ENCODE measurements at regions not wholly inside any gene's neighbourhood (a gene's known extent, or its start where the extent isn't known, plus 50 kb on each side); places are given as distances from the start of the nearest gene placed in this dataset.

GRCh38 chrX:128928636-128929035 is 594.7 kb downstream of the SMARCA1 start:
- TF ChIP-seq CTCF (IDR thresholded peaks at IDR 0.05; ENCODE audit: low read depth, low read length) = no peak
- DNase-seq (ENCODE audit: extremely low read depth, low read depth) = no peak

- DNase-seq (ENCODE audit: extremely low read depth, low read depth) = no peak
- TF ChIP-seq CTCF (IDR thresholded peaks at IDR 0.05; ENCODE audit: low read depth, low read length) = no peak
Observed at GRCh38 chrX:128927363-128927762, 595.9 kb downstream of the SMARCA1 start.

- DNase-seq (ENCODE audit: extremely low read depth, low read depth) = no peak
- TF ChIP-seq CTCF (IDR thresholded peaks at IDR 0.05; ENCODE audit: low read depth, low read length) = no peak
Observed at GRCh38 chrX:128906753-128907152, 616.5 kb downstream of the SMARCA1 start.

- no peak for TF ChIP-seq CTCF (IDR thresholded peaks at IDR 0.05; ENCODE audit: low read depth, low read length)
- no peak for DNase-seq (ENCODE audit: extremely low read depth, low read depth)
Observed at GRCh38 chrX:128901018-128901417, 622.3 kb downstream of the SMARCA1 start.

GRCh38 chrX:128897621-128898020 is 625.7 kb downstream of the SMARCA1 start:
- TF ChIP-seq CTCF (IDR thresholded peaks at IDR 0.05; ENCODE audit: low read depth, low read length) = no peak
- DNase-seq (ENCODE audit: extremely low read depth, low read depth) = no peak

- DNase-seq (ENCODE audit: extremely low read depth, low read depth) = no peak
Observed at GRCh38 chrX:128891554-128891953, 631.7 kb downstream of the SMARCA1 start.

GRCh38 chrX:128884430-128884829 is 638.9 kb downstream of the SMARCA1 start:
- no peak for TF ChIP-seq CTCF (IDR thresholded peaks at IDR 0.05; ENCODE audit: low read depth, low read length)
- no peak for DNase-seq (ENCODE audit: extremely low read depth, low read depth)

More at GRCh38 chrX:128891554-128891953, 631.7 kb downstream of the SMARCA1 start:
- TF ChIP-seq CTCF (IDR thresholded peaks at IDR 0.05; ENCODE audit: low read depth, low read length) = no peak
